Neural progenitor cell (in vitro differentiated cells): ENCODE measurements at regions not wholly inside any gene's neighbourhood (a gene's known extent, or its start where the extent isn't known, plus 50 kb on each side); places are given as distances from the start of the nearest gene placed in this dataset.

Source experiments
- DNase-seq: peaks from one replicate; pipeline ENCODE4 v3.0.0-alpha.2; 2016; ENCODE audit warnings: low spot score
- H2AFZ ChIP-seq: fragments of 200-600 bp; sonication (generic); replicated peaks from 2 replicates; pipeline ENCODE4 v1.6.1; 2016; ENCODE audit warnings: antibody characterized with exemption
- H3F3A ChIP-seq: fragments of 200-600 bp; sonication (generic); 2 replicates; pipeline ENCODE4 v1.6.1; 2016; ENCODE audit warnings: antibody characterized with exemption, low read depth
- H3K27ac ChIP-seq: fragments of 200-600 bp; sonication (generic); 2 replicates; pipeline ENCODE4 v1.5.1; 2016; ENCODE audit warnings: mild to moderate bottlenecking
- H3K27me3 ChIP-seq: fragments of 200-600 bp; sonication (generic); 2 replicates; pipeline ENCODE4 v1.6.1; 2016; ENCODE audit warnings: mild to moderate bottlenecking, moderate library complexity
- H3K36me3 ChIP-seq: fragments of 200-600 bp; sonication (generic); 2 replicates; pipeline ENCODE4 v1.5.1; 2016
- H3K4me1 ChIP-seq: fragments of 200-600 bp; sonication (generic); 2 replicates; pipeline ENCODE4 v1.6.1; 2016; ENCODE audit warnings: mixed run types
- H3K4me2 ChIP-seq: fragments of 200-600 bp; sonication (generic); 2 replicates; pipeline ENCODE4 v1.6.1; 2016
- H3K4me3 ChIP-seq: fragments of 200-600 bp; sonication (generic); 2 replicates; pipeline ENCODE4 v1.5.1; 2016
- H3K79me2 ChIP-seq: fragments of 200-600 bp; sonication (generic); 2 replicates; pipeline ENCODE4 v1.6.1; 2016; ENCODE audit warnings: low read depth
- H3K9ac ChIP-seq: fragments of 200-600 bp; sonication (generic); 2 replicates; pipeline ENCODE4 v1.6.1; 2016
- H3K9me3 ChIP-seq: fragments of 200-600 bp; sonication (generic); 2 replicates; pipeline ENCODE4 v1.5.1; 2016; ENCODE audit warnings: low read depth
- H4K20me1 ChIP-seq: fragments of 200-600 bp; sonication (generic); 2 replicates; pipeline ENCODE4 v1.6.1; 2016; ENCODE audit warnings: low read depth
- H3K27ac Mint-ChIP-seq: 3 replicates; pipeline ENCODE4 v1.8.0; 2021; ENCODE audit warnings: mixed read lengths
- H3K27me3 Mint-ChIP-seq: 2 replicates; pipeline ENCODE4 v1.8.0; 2022; ENCODE audit warnings: low read depth, mild to moderate bottlenecking, inconsistent platforms, moderate library complexity, mixed read lengths; ENCODE audit not compliant: insufficient read depth
- H3K36me3 Mint-ChIP-seq: 3 replicates; pipeline ENCODE4 v1.8.0; 2021; ENCODE audit warnings: mixed read lengths
- H3K4me1 Mint-ChIP-seq: 3 replicates; pipeline ENCODE4 v1.8.0; 2021; ENCODE audit warnings: mixed read lengths
- H3K4me3 Mint-ChIP-seq: 3 replicates; pipeline ENCODE4 v1.8.0; 2021; ENCODE audit warnings: mild to moderate bottlenecking, moderate library complexity, mixed read lengths
- H3K9me3 Mint-ChIP-seq: 3 replicates; pipeline ENCODE4 v1.8.0; 2020; ENCODE audit warnings: mixed read lengths
- EZH2 ChIP-seq: fragments of 200-600 bp; sonication (generic); IDR thresholded peaks from 2 replicates; pipeline ENCODE4 v1.6.1; 2017; ENCODE audit warnings: antibody characterized with exemption, mild to moderate bottlenecking, moderate library complexity
- EZH2phosphoT487 ChIP-seq: fragments of 200-600 bp; sonication (generic); IDR thresholded peaks from 2 replicates; pipeline ENCODE4 v1.6.1; 2017; ENCODE audit warnings: antibody characterized with exemption
- TF ChIP-seq, protein P1 (sequence below): fragments of 200-600 bp; sonication (generic); IDR thresholded peaks from 2 replicates; pipeline ENCODE4 v1.5.1; 2017; ENCODE audit warnings: antibody characterized with exemption, mild to moderate bottlenecking

DNA sequence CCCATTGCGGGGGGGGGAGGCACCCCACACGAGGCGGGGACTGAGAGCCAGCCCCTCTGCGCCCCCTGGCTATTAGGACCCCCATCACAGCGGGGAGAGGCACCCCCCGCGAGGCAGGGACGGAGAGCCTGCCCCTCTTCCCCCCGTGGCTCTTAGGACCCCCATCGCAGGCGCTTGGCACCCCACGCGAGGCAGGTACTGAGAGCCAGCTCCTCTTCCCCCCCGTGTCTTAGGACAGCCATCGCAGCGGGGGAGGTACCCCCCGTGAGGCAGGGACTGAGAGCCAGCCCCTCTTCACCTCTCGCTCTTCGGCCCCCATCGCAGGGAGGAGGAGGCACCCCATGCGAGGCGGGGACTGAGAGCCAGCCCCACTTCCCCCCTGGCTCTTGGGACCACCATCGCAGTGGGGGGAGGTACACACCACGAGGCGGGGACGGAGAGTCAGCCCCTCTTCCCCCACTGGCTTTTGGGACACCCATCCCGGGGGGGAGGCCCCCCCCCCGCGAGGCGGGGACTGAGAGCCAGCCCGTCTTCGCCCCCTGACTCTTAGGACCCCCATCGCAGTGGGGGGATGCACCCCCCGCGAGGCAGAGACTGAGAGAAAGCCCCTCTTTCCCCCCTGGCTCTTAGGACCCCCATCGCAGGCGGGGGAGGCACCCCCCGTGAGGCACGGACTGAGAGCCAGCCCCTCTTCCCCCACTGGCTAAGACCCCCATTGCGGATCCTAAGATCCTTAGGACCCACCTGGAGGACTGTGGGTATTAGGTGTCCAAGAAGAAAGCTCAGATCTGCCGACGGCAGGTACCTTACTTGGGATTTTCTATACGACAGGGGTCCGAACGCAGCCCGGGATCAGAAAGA, 198.6 kb upstream of the PZP start:
- no peaks in the 10 kb centered on the region for H3K27me3 ChIP-seq
- Mint-ChIP-seq H3K36me3 (peaks cover 2% of the 10 kb centered on the region), H3K4me1 (peaks cover 3% of the 10 kb centered on the region), H3K27me3 (peaks cover 2% of the 10 kb centered on the region), H3K9me3 (no peaks in the 10 kb centered on the region), H3K27ac (no peak overlapping the region), H3K4me3 (no peak overlapping the region)
- TF ChIP-seq EZH2phosphoT487 (no peak), EZH2 (no peak)
- TF ChIP-seq, protein P1, sequence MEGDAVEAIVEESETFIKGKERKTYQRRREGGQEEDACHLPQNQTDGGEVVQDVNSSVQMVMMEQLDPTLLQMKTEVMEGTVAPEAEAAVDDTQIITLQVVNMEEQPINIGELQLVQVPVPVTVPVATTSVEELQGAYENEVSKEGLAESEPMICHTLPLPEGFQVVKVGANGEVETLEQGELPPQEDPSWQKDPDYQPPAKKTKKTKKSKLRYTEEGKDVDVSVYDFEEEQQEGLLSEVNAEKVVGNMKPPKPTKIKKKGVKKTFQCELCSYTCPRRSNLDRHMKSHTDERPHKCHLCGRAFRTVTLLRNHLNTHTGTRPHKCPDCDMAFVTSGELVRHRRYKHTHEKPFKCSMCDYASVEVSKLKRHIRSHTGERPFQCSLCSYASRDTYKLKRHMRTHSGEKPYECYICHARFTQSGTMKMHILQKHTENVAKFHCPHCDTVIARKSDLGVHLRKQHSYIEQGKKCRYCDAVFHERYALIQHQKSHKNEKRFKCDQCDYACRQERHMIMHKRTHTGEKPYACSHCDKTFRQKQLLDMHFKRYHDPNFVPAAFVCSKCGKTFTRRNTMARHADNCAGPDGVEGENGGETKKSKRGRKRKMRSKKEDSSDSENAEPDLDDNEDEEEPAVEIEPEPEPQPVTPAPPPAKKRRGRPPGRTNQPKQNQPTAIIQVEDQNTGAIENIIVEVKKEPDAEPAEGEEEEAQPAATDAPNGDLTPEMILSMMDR = no peak
- peak overlapping the region; percentile 77 for H3K4me2 ChIP-seq
- DNase-seq = peak; percentile 31
- peak overlapping the region; percentile 28 for H3K9ac ChIP-seq
- H3F3A ChIP-seq = peaks cover 14% of the 10 kb centered on the region
- no peaks in the 10 kb centered on the region for H4K20me1 ChIP-seq
- H3K36me3 ChIP-seq = no peaks in the 10 kb centered on the region
- H3K27ac ChIP-seq = peak overlapping the region; percentile 91
- peak overlapping the region; percentile 64 for H2AFZ ChIP-seq
- H3K4me1 ChIP-seq = peaks cover 13% of the 10 kb centered on the region
- peak overlapping the region; percentile 42 for H3K4me3 ChIP-seq
- no peaks in the 10 kb centered on the region for H3K79me2 ChIP-seq
- no peaks in the 10 kb centered on the region for H3K9me3 ChIP-seq

DNA sequence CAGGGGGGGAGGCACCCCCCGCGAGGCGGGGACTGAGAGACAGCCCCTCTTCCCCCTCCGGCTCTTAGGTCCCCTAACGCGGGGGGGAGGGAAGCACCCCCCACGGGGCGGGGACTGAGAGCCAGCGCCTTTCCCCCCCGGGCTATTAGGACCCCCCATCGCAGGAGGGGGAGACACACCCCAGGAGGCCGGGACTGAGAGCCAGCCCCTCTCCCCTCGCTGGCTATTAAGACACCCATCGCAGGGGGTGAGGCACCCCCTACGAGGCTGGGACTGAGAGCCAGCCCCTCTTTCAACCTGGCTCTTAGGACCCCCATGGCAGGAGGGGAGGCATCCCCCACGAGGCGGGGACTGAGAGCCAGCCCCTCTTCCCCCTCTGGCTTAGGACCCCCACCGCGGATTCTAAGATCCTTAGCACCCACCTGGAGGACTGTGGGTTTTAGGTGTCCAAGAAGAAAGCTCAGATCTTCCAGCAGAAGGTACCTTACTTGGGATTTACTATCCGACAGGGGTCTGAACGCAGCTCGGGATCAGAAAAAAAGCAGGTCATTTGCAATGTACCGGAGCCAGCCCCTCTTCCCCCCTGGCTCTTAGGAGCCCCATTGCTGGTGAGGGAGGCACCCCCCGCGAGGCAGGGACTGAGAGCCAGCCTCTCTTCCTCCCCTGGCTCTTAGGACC, 197.8 kb upstream of the PZP start:
- peak overlapping the region; percentile 77 for H3K4me2 ChIP-seq
- H3K4me1 Mint-ChIP-seq = peaks cover 3% of the 10 kb centered on the region
- H3K27ac ChIP-seq = peak overlapping the region; percentile 91
- H3K4me3 Mint-ChIP-seq = no peak overlapping the region
- peaks cover 2% of the 10 kb centered on the region for H3K27me3 Mint-ChIP-seq
- peaks cover 14% of the 10 kb centered on the region for H3F3A ChIP-seq
- peaks cover 2% of the 10 kb centered on the region for H3K36me3 Mint-ChIP-seq
- H3K9ac ChIP-seq = no peak overlapping the region
- no peaks in the 10 kb centered on the region for H3K79me2 ChIP-seq
- H3K9me3 Mint-ChIP-seq = no peaks in the 10 kb centered on the region
- peak overlapping the region; percentile 42 for H3K4me3 ChIP-seq
- H3K27me3 ChIP-seq = no peaks in the 10 kb centered on the region
- H3K27ac Mint-ChIP-seq = no peak overlapping the region
- H3K4me1 ChIP-seq = peaks cover 13% of the 10 kb centered on the region
- H3K36me3 ChIP-seq = no peaks in the 10 kb centered on the region
- no peaks in the 10 kb centered on the region for H3K9me3 ChIP-seq
- H2AFZ ChIP-seq = no peak overlapping the region
- H4K20me1 ChIP-seq = no peaks in the 10 kb centered on the region
- peak; percentile 38 for DNase-seq
- TF ChIP-seq EZH2phosphoT487 (no peak), EZH2 (no peak)
- TF ChIP-seq, protein P1 = no peak

- H3K36me3 ChIP-seq = no peaks in the 10 kb centered on the region
- peaks cover 2% of the 10 kb centered on the region for H3K27me3 Mint-ChIP-seq
- TF ChIP-seq EZH2 = no peak
- TF ChIP-seq EZH2phosphoT487 = no peak
- TF ChIP-seq, protein P1 = no peak
- H3K9ac ChIP-seq = no peak overlapping the region
- H3K4me3 Mint-ChIP-seq = no peak overlapping the region
- H3K79me2 ChIP-seq = no peaks in the 10 kb centered on the region
- H2AFZ ChIP-seq = no peak overlapping the region
- H4K20me1 ChIP-seq = no peaks in the 10 kb centered on the region
- H3K27ac ChIP-seq = no peak overlapping the region
- peaks cover 2% of the 10 kb centered on the region for H3K36me3 Mint-ChIP-seq
- no peaks in the 10 kb centered on the region for H3K27me3 ChIP-seq
- peaks cover 3% of the 10 kb centered on the region for H3K4me1 Mint-ChIP-seq
- H3K9me3 ChIP-seq = no peaks in the 10 kb centered on the region
- H3K9me3 Mint-ChIP-seq = no peaks in the 10 kb centered on the region
- peaks cover 14% of the 10 kb centered on the region for H3F3A ChIP-seq
- H3K4me3 ChIP-seq = no peak overlapping the region
- peaks cover 13% of the 10 kb centered on the region for H3K4me1 ChIP-seq
- no peak overlapping the region for H3K4me2 ChIP-seq
- peak; percentile 19 for DNase-seq
- no peak overlapping the region for H3K27ac Mint-ChIP-seq
These were observed 196.5 kb upstream of the PZP start for GRCh38 chr12:9404469-9405260.
